Astrocyte of the cerebellum (primary cell): ENCODE measurements at regions not wholly inside any gene's neighbourhood (a gene's known extent, or its start where the extent isn't known, plus 50 kb on each side); places are given as distances from the start of the nearest gene placed in this dataset.
"Not testable (repeated sequence)": the region's sequence is repeated elsewhere in the genome, so short reads cannot be mapped to it uniquely, and the experiment has no call there.

Experiments
- DNase-seq: peaks from one replicate; pipeline ENCODE4 v3.0.0-alpha.2; 2011; ENCODE audit warnings: low read depth
- H3K4me3 ChIP-seq: 2 replicates; pipeline ENCODE4 v1.5.1; 2011; ENCODE audit warnings: mild to moderate bottlenecking, low read depth, low read length, moderate library complexity
- CTCF ChIP-seq: IDR thresholded peaks from 2 replicates; pipeline ENCODE4 v1.5.1; 2012; ENCODE audit warnings: low read length, low read depth, moderate library complexity, mild to moderate bottlenecking; ENCODE audit errors: missing control alignments
- in situ Hi-C: cut with HindIII; loops from 2 replicates; pipeline ENCODE4 v1.10.0; 2017; ENCODE audit warnings: low sequenced_read_pairs

GRCh38 chr7:64469673-64470072 lies 93.2 kb downstream of the ZNF680 start:
- DNase-seq: no peak
- H3K4me3 ChIP-seq: no peak overlapping the region
- in situ Hi-C loops: no loop called here
- no peak for TF ChIP-seq CTCF

- no peak for TF ChIP-seq CTCF
- H3K4me3 ChIP-seq: no peak overlapping the region
- no peak for DNase-seq
- in situ Hi-C loops: no loop called here
These were observed 97.3 kb downstream of the ZNF680 start for GRCh38 chr7:64465551-64465950.

- in situ Hi-C loops: no loop called here
These were observed 99.1 kb downstream of the ZNF680 start for GRCh38 chr7:64463636-64464375.

GRCh38 chr7:64459858-64460257 lies 103.0 kb downstream of the ZNF680 start:
- H3K4me3 ChIP-seq, in situ Hi-C loops, DNase-seq: not testable (repeated sequence)

More at GRCh38 chr7:64463636-64464375, 99.1 kb downstream of the ZNF680 start:
- H3K4me3 ChIP-seq: peak overlapping the region; percentile 30
- no peak for TF ChIP-seq CTCF
- no peak for DNase-seq

- no peak for DNase-seq
- no peak overlapping the region for H3K4me3 ChIP-seq
- in situ Hi-C loops: no loop called here
- TF ChIP-seq CTCF: no peak
These were observed 119.8 kb downstream of the ZNF736 start for GRCh38 chr7:64433590-64433989.

- in situ Hi-C loops: no loop called here
- no peak overlapping the region for H3K4me3 ChIP-seq
- TF ChIP-seq CTCF: no peak
- DNase-seq: no peak
These were observed 118.1 kb downstream of the ZNF736 start for GRCh38 chr7:64431838-64432237.

- no peak overlapping the region for H3K4me3 ChIP-seq
- TF ChIP-seq CTCF: no peak
- in situ Hi-C loops: no loop called here
These were observed 115.5 kb downstream of the ZNF736 start for GRCh38 chr7:64429232-64429631.

GRCh38 chr7:64425436-64425835 lies 111.7 kb downstream of the ZNF736 start:
- in situ Hi-C loops, H3K4me3 ChIP-seq, DNase-seq: not testable (repeated sequence)

More at GRCh38 chr7:64429232-64429631, 115.5 kb downstream of the ZNF736 start:
- DNase-seq: no peak
